NCI-H2107 treated with DMSO at 0.1 percent for 48 hours (cell line): ENCODE measurements at regions not wholly inside any gene's neighbourhood (a gene's known extent, or its start where the extent isn't known, plus 50 kb on each side); places are given as distances from the start of the nearest gene placed in this dataset.
A peak's percentile ranks its signal among the peaks of the same experiment; 100 is the strongest.

Source experiments
- DNase-seq: peaks from one replicate; lab custom pipeline; 2025; ENCODE audit not compliant: unreplicated experiment; lab: John Stamatoyannopoulos, UW

GRCh38 chr13:99436686-99437416 lies 64.4 kb upstream of the TM9SF2 start:
- peak; percentile 72 for DNase-seq

GRCh38 chr13:99439048-99439447 lies 62.2 kb upstream of the TM9SF2 start:
- DNase-seq = no peak

- DNase-seq = no peak
Measured at GRCh38 chr13:99439850-99440604, 61.2 kb upstream of the TM9SF2 start.

GRCh38 chr13:99442273-99442895 lies 58.9 kb upstream of the TM9SF2 start:
- DNase-seq = peak; percentile 58

- no peak for DNase-seq
Measured at GRCh38 chr13:99446242-99446641, 55.0 kb upstream of the TM9SF2 start.

- DNase-seq = no peak
Measured at GRCh38 chr13:99448546-99448945, 52.7 kb upstream of the TM9SF2 start.

GRCh38 chr13:99450416-99450815 lies 50.9 kb upstream of the TM9SF2 start:
- DNase-seq = no peak
